ENCODE measurements at regions not wholly inside any gene's neighbourhood (a gene's known extent, or its start where the extent isn't known, plus 50 kb on each side); places are given as distances from the start of the nearest gene placed in this dataset.

GRCh38 chr6:22807261-22807660, 237.9 kb downstream of the HDGFL1 start:
- DNase-seq (ENCODE audit: low read depth in 2 of 2) = no peak

- no peak for DNase-seq (ENCODE audit: low read depth in 2 of 2)
These were observed 238.5 kb downstream of the HDGFL1 start for GRCh38 chr6:22807818-22808217.

- peak in 1 of 2 donors; percentile 69 for DNase-seq (ENCODE audit: low read depth in 2 of 2)
These were observed 239.1 kb downstream of the HDGFL1 start for GRCh38 chr6:22808466-22808865.

- DNase-seq (ENCODE audit: low read depth in 2 of 2) = no peak
These were observed 240.0 kb downstream of the HDGFL1 start for GRCh38 chr6:22809370-22809769.

- no peak for DNase-seq (ENCODE audit: low read depth in 2 of 2)
These were observed 249.8 kb downstream of the HDGFL1 start for GRCh38 chr6:22819209-22819608.

GRCh38 chr6:22821664-22822320, 252.4 kb downstream of the HDGFL1 start:
- DNase-seq (ENCODE audit: low read depth in 2 of 2) = no peak

GRCh38 chr6:22825210-22825609, 255.8 kb downstream of the HDGFL1 start:
- no peak for DNase-seq (ENCODE audit: low read depth in 2 of 2)

- peak in 1 of 2 donors; percentile 56 for DNase-seq (ENCODE audit: low read depth in 2 of 2)
These were observed 257.6 kb downstream of the HDGFL1 start for GRCh38 chr6:22826961-22827360.

GRCh38 chr6:22827760-22828159, 258.4 kb downstream of the HDGFL1 start:
- peak; percentile 39 to 57 for DNase-seq (ENCODE audit: low read depth in 2 of 2)

GRCh38 chr6:22828179-22829062, 259.1 kb downstream of the HDGFL1 start:
- peak; percentile 90 to 97 for DNase-seq (ENCODE audit: low read depth in 2 of 2)

GRCh38 chr6:22829070-22829469, 259.7 kb downstream of the HDGFL1 start:
- DNase-seq (ENCODE audit: low read depth in 2 of 2) = no peak

GRCh38 chr6:22830463-22830862, 261.1 kb downstream of the HDGFL1 start:
- no peak for DNase-seq (ENCODE audit: low read depth in 2 of 2)

GRCh38 chr6:22833191-22833590, 263.8 kb downstream of the HDGFL1 start:
- no peak for DNase-seq (ENCODE audit: low read depth in 2 of 2)

GRCh38 chr6:22838345-22838744, 269.0 kb downstream of the HDGFL1 start:
- DNase-seq (ENCODE audit: low read depth in 2 of 2) = peak in 1 of 2 donors; percentile 24

GRCh38 chr6:22845467-22845866, 276.1 kb downstream of the HDGFL1 start:
- DNase-seq (ENCODE audit: low read depth in 2 of 2) = peak; percentile 44 to 54

- DNase-seq (ENCODE audit: low read depth in 2 of 2) = no peak
These were observed 278.8 kb downstream of the HDGFL1 start for GRCh38 chr6:22848121-22848520.

GRCh38 chr6:22849921-22850320, 280.6 kb downstream of the HDGFL1 start:
- DNase-seq (ENCODE audit: low read depth in 2 of 2) = no peak

- no peak for DNase-seq (ENCODE audit: low read depth in 2 of 2)
These were observed 282.7 kb downstream of the HDGFL1 start for GRCh38 chr6:22852101-22852500.

GRCh38 chr6:22873513-22874136, 304.3 kb downstream of the HDGFL1 start:
- peak; percentile 57 to 73 for DNase-seq (ENCODE audit: low read depth in 2 of 2)

GRCh38 chr6:22875845-22876244, 306.5 kb downstream of the HDGFL1 start:
- DNase-seq (ENCODE audit: low read depth in 2 of 2) = no peak

- DNase-seq (ENCODE audit: low read depth in 2 of 2) = peak in 1 of 2 donors; percentile 20
These were observed 308.9 kb downstream of the HDGFL1 start for GRCh38 chr6:22878324-22878701.

GRCh38 chr6:22878706-22879105, 309.3 kb downstream of the HDGFL1 start:
- no peak for DNase-seq (ENCODE audit: low read depth in 2 of 2)
